ENCODE measurements at regions not wholly inside any gene's neighbourhood (a gene's known extent, or its start where the extent isn't known, plus 50 kb on each side); places are given as distances from the start of the nearest gene placed in this dataset.
A peak's percentile ranks its signal among the peaks of the same experiment; 100 is the strongest.

DNA sequence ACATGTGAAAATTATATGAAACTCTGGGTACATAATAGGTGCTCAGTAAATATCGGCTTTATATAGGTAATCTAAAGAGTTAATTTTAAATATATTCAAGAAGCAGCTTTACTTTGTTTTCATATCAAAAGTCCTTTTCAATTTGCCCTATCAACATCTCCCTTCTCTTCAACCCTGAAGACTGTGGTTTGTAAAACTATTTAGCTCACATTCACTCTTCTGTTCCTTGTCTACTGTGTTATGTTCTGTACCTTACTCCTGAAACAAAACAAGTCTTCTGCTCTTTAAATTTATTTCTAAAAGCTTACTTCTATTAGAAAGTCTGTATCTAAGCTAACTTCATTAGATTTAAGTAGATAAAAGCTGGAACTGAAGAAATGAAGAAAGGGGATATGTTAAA is 301.7 kb upstream of the PMFBP1 start:
- no peak for TF ChIP-seq POLR2A (IDR thresholded peaks at IDR 0.05)
- Histone ChIP-seq H3K27ac (no peak overlapping the region), H3K27me3 (no peaks in the 10 kb centered on the region), H3K4me3 (no peak overlapping the region), H3K4me1 (no peaks in the 10 kb centered on the region), H3K36me3 (no peaks in the 10 kb centered on the region), H3K9me3 (no peaks in the 10 kb centered on the region)
- DNase-seq = no peak

DNA sequence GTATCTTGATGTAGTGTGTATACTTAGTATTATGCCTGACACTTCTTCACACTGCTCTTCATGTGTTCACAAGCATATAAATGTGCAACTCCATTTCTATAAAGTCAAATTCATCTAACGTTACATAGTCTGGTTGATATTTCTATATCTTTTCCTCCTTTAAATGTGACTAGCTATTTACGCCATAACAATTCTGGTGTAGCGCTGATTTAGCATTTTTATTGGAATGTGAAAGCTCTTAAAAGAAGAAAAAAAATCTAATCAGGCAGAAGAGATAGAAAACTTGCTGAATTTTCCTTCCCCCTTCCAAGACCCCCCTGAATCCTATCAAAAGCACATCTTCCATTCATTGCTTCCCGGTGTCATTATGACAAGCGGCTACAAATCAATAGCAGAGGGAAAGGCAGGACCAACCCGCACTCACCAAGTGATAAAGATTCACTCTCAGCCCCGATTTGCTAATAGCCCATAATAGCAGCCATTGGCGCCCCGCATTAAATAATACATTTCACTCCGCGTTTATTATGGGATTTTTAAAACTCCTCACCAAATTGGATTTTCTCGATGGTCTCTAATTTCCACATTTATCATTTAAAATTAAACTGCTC is 299.5 kb upstream of the PMFBP1 start:
- no peak overlapping the region for H3K27ac ChIP-seq
- no peaks in the 10 kb centered on the region for H3K4me1 ChIP-seq
- no peak for DNase-seq
- H3K36me3 ChIP-seq = no peaks in the 10 kb centered on the region
- TF ChIP-seq, protein P1, sequence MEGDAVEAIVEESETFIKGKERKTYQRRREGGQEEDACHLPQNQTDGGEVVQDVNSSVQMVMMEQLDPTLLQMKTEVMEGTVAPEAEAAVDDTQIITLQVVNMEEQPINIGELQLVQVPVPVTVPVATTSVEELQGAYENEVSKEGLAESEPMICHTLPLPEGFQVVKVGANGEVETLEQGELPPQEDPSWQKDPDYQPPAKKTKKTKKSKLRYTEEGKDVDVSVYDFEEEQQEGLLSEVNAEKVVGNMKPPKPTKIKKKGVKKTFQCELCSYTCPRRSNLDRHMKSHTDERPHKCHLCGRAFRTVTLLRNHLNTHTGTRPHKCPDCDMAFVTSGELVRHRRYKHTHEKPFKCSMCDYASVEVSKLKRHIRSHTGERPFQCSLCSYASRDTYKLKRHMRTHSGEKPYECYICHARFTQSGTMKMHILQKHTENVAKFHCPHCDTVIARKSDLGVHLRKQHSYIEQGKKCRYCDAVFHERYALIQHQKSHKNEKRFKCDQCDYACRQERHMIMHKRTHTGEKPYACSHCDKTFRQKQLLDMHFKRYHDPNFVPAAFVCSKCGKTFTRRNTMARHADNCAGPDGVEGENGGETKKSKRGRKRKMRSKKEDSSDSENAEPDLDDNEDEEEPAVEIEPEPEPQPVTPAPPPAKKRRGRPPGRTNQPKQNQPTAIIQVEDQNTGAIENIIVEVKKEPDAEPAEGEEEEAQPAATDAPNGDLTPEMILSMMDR (IDR thresholded peaks at IDR 0.05) = no peak
- TF ChIP-seq POLR2A (IDR thresholded peaks at IDR 0.05) = no peak
- H3K4me3 ChIP-seq = no peak overlapping the region
- no peaks in the 10 kb centered on the region for H3K9me3 ChIP-seq
- H3K27me3 ChIP-seq = no peaks in the 10 kb centered on the region

DNA sequence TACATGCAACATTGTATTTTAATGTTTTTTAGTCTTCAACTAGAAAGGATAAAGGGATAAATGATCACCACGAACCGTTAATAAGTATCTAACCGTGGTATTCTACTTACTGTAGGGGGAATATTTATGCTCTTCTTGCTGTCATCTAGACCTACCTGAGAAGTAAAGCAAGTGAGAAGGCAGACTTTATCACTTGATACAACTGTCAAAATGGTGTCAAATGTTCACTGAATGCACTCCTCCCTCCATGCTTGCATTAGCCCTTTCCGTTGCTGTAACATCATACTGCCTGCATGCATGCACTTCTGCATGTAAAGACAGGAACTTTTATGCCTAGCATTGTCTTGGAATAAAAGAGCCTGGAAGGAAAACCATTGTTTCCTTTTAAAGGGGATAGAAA is 298.6 kb upstream of the PMFBP1 start:
- Histone ChIP-seq H3K27ac (no peak overlapping the region), H3K4me3 (no peak overlapping the region), H3K4me1 (no peaks in the 10 kb centered on the region), H3K36me3 (no peaks in the 10 kb centered on the region), H3K9me3 (no peaks in the 10 kb centered on the region), H3K27me3 (no peaks in the 10 kb centered on the region)
- no peak for DNase-seq
- no peak for TF ChIP-seq POLR2A (IDR thresholded peaks at IDR 0.05)
- TF ChIP-seq, protein P1 (IDR thresholded peaks at IDR 0.05) = no peak

DNA sequence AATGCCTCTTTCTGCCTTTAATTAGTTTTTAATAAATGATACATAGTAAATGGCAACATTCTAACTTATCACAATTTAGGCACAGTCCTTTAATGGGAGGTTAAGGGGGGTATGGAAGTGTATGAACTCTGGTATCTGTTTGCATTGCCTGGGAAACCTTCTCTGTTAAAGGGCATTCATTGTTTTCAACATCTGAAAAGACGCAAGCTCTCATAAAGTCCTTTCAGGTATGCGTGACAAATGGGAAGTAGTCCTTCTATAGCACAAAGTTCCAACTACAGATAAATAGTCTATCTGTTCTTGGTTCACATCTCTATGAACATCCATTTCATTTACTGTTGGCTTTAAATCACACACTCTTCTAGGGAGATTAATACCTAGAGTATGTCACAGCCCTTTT is 298.0 kb upstream of the PMFBP1 start:
- Histone ChIP-seq H3K4me3 (no peak overlapping the region), H3K9me3 (no peaks in the 10 kb centered on the region), H3K36me3 (no peaks in the 10 kb centered on the region), H3K27ac (no peak overlapping the region), H3K27me3 (no peaks in the 10 kb centered on the region), H3K4me1 (no peaks in the 10 kb centered on the region)
- no peak for TF ChIP-seq POLR2A (IDR thresholded peaks at IDR 0.05)
- TF ChIP-seq, protein P1 (IDR thresholded peaks at IDR 0.05) = no peak
- no peak for DNase-seq

DNA sequence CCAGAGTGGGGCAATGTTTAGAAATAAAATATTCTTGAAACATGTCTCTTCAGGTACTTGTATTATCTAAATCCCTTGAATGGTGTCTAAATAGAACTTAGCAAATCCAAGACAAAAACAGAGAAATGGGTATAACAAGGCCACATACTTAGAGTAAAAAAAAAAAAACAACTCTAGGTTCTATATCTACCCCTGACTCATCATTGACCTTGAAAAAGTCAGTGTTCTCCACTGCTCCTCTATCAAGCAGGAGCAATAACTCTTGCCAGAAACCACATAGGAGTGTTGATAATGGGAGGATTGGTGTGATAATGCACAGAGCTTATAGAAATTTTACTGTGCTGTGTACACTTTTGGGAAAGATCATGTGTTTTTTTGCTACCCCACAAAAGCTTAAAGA is 296.6 kb upstream of the PMFBP1 start:
- H3K36me3 ChIP-seq = no peaks in the 10 kb centered on the region
- no peak overlapping the region for H3K4me3 ChIP-seq
- TF ChIP-seq, protein P1 (IDR thresholded peaks at IDR 0.05) = no peak
- TF ChIP-seq POLR2A (IDR thresholded peaks at IDR 0.05) = no peak
- DNase-seq = no peak
- no peak overlapping the region for H3K27ac ChIP-seq
- no peaks in the 10 kb centered on the region for H3K27me3 ChIP-seq
- no peaks in the 10 kb centered on the region for H3K9me3 ChIP-seq
- H3K4me1 ChIP-seq = no peaks in the 10 kb centered on the region

DNA sequence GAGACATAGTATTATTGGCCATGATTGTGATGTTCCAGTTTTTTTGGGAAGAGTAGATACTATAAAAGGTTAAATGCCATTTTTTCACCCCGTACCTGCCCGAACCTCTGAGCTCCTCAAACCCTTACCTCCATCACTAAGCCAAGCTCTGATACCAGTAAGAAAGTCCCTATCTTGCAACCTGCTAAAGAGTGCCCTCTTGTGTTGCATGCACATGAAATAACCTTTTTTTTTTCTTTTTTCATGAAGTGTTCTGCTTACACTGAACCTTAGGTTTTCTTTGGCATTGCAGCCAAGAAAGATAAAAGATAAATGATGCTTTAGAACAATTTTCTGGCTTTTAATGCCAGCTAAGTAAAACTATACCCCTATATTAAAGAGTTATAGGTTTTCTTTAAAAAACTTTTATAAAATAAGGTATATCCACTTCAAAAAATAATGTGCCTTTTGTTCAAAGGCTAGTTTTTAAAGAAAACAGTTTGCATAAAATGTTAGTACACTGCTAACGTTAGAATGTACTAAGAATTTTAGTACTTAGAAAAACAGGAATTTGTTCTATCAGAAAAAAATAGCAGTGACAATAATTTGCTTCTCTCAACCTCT is 295.3 kb upstream of the PMFBP1 start:
- H3K4me1 ChIP-seq = no peaks in the 10 kb centered on the region
- H3K9me3 ChIP-seq = no peaks in the 10 kb centered on the region
- no peaks in the 10 kb centered on the region for H3K36me3 ChIP-seq
- TF ChIP-seq POLR2A (IDR thresholded peaks at IDR 0.05) = no peak
- TF ChIP-seq, protein P1 (IDR thresholded peaks at IDR 0.05) = peak in 5 of 6 experiments; percentile 20 to 68 (median 63)
- no peak overlapping the region for H3K27ac ChIP-seq
- no peaks in the 10 kb centered on the region for H3K27me3 ChIP-seq
- DNase-seq = no peak
- H3K4me3 ChIP-seq = no peak overlapping the region
